ENCODE measurements at regions not wholly inside any gene's neighbourhood (a gene's known extent, or its start where the extent isn't known, plus 50 kb on each side); places are given as distances from the start of the nearest gene placed in this dataset.
"Not testable (repeated sequence)": the region's sequence is repeated elsewhere in the genome, so short reads cannot be mapped to it uniquely, and the experiment has no call there.

DNA sequence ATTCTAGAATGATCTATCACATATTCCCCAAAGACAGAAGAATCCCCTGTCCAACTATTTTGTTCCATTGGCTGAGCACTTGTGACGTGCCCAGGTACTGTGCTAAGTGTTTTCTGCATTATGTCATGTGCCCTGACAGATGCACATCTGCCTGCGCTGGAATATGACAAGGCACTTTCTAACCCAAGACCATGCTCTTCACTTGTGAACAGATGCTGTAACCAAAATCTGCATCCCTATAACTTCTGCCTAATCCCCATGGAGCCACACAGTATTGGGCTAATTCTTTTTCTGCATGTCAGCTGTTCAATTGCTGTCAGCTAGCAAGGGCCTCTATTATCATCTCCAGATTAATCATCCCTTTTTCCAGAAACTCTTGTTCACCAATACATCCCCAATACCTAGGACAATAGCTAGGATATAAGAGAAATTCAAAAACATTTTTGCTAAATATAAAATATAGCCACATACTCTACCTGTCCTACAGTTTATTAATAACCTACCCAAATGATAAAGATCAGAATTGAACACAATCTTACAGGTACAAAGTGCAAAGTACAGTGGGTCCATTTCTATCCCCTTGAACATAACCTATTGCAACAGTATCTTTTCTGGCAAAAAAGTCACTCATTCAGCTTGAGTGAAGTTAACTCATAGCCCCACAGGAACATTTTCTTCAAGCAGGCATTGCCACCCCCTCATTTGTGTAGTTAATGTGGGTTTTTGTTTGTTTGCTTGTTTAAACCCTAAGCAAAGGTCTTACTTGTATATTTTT lies 109.4 kb upstream of the LRRN1 start:
- no peak for DNase-seq (ENCODE audit: low read depth in 3 of 3, low spot score in 2 of 3)

DNA sequence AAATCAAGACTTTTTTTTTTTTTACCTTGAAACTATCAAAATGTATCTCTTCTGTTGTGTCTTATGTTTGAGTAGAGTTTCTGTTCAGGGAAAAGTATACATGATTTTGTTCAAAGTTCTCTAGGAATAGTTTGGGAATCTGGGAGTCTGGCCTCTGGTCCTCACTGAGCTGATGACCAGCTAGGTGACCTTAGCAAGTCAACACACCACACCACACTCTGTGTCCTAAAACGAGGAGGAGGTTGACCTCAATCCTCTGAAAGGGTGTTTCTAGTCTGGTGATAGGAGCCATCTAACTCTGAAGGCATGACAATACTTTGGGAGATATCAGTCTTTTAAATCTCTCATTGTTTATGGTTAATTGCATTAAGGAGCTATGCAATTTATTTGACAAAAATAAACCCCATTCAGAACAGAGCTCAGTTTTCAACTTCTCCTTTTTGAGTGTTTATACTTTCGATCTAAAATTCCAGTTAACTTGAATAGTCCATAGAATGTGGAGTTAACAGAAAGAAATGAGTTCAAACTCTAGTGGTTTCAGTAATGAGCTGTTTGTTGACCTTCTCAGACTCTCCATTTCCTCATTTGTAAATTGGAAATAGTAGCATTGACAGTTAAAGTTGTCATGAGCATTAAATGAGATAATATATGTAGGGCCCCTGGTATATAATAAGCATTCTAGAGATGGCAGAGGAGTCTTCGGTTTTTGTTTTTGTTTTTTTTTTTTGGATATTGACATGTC lies 112.2 kb upstream of the LRRN1 start:
- no peak for DNase-seq (ENCODE audit: low read depth in 3 of 3, low spot score in 2 of 3)

DNA sequence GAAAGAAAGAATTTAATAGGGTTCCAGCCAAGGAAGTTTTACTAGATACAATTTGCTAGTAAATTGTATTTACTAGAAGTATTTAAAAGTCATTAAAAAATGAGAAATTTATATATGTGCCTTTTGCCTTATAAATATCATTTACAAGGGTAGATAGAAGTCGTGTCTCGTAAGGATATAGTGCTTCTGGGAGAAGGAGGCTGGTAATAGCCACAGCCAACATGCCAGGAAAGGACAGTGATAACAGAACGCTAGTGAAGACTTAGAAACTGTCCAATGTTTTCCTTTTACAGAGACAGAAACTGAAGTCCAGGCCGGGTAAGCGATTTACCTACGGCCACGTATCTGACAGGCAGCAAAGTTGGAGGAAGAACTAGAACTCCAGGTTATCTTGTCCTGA lies 113.5 kb upstream of the LRRN1 start:
- DNase-seq (ENCODE audit: low read depth in 3 of 3, low spot score in 2 of 3) = no peak

DNA sequence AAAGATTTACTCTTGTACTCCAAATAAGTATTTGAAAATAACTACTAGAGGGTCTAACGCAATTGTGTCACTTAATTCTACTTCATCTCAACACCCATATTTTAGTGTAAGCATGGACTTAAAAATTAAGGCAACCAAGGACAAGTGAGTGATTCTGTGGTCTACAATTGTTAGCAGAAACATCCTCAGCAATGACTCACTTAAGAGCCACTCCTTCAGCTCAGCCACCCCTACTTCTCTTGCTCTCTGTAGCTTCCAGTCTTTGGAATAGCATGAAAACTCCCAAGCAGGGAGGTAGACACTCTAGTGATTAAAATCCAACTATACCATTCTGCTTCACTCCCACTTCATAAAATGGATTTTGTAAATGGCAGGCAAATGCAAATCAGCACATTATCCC lies 116.0 kb upstream of the LRRN1 start:
- DNase-seq (ENCODE audit: low read depth in 3 of 3, low spot score in 2 of 3) = no peak

- DNase-seq (ENCODE audit: low read depth in 3 of 3, low spot score in 2 of 3) = no peak
Measured at GRCh38 chr3:3675801-3676200, 123.4 kb upstream of the LRRN1 start.

GRCh38 chr3:3675186-3675585 lies 124.0 kb upstream of the LRRN1 start:
- no peak for DNase-seq (ENCODE audit: low read depth in 3 of 3, low spot score in 2 of 3)

DNA sequence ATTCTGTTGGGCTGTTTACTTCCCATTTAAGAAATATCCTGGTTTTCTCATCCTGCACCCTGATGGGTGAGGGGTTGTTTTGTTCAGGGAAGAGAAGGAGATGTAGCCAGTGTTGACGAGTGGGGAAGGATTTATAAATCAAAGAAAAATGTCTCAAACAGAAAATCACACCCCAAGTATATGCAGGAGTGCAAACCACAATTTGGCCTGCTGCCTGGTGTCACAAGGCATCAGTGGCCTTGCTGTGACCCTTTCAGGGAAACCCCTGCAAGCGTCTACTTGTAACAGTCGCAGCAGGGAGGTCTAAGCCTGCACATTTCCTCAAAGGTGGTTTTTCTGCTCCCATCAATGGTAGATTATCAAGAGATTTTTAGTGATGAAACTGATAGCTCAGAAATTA lies 132.6 kb upstream of the LRRN1 start:
- DNase-seq (ENCODE audit: low read depth in 3 of 3, low spot score in 2 of 3) = no peak

- no peak for DNase-seq (ENCODE audit: low read depth in 3 of 3, low spot score in 2 of 3)
Measured at GRCh38 chr3:3665961-3666640, 133.1 kb upstream of the LRRN1 start.

GRCh38 chr3:3665546-3665945 lies 133.7 kb upstream of the LRRN1 start:
- no peak for DNase-seq (ENCODE audit: low read depth in 3 of 3, low spot score in 2 of 3)

- DNase-seq (ENCODE audit: low read depth in 3 of 3, low spot score in 2 of 3) = no peak
Measured at GRCh38 chr3:3664935-3665334, 134.3 kb upstream of the LRRN1 start.

DNA sequence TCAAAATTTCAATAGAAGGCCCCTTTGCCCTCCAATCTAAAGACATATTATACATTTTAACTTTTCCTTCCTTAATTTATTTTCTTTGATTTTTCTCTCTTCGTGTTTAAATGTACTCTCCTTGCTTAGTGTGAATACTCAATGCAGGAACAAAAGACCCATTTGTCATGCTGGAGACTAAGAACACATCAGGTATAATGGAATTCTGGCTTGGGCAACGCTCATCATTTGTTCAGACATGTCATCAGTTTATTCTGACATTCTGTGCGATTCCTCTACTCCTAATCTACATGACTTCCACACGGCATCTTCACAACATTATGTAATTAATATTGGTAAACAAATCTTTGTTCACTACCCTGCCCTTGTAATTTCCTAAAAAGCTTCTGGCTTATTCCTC lies 136.6 kb upstream of the LRRN1 start:
- no peak for DNase-seq (ENCODE audit: low read depth in 3 of 3, low spot score in 2 of 3)

DNA sequence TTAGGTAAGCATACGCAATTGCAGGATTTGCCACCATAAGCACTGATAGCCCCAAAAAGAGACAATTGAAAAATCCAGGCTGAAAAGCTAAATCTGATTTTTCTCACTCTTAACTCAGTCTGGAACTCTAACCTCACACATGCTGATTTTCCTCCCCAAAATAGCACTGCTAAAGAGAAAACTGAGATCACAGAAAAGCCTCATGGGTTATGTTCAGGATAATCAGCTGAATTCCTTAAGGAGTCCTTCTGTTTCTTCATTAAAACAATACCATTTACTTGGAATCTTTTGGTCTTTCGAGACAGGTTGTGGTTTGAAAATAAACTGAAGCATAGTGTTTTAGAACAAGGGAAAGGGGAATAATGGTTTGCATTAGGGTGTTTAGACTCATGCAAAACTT lies 144.3 kb upstream of the LRRN1 start:
- DNase-seq (ENCODE audit: low read depth in 3 of 3, low spot score in 2 of 3) = no peak

- DNase-seq (ENCODE audit: low read depth in 3 of 3, low spot score in 2 of 3) = no peak
Measured at GRCh38 chr3:3648988-3649679, 150.1 kb upstream of the LRRN1 start.

GRCh38 chr3:3646934-3647333 lies 152.3 kb upstream of the LRRN1 start:
- no peak for DNase-seq (ENCODE audit: low read depth in 3 of 3, low spot score in 2 of 3)

DNA sequence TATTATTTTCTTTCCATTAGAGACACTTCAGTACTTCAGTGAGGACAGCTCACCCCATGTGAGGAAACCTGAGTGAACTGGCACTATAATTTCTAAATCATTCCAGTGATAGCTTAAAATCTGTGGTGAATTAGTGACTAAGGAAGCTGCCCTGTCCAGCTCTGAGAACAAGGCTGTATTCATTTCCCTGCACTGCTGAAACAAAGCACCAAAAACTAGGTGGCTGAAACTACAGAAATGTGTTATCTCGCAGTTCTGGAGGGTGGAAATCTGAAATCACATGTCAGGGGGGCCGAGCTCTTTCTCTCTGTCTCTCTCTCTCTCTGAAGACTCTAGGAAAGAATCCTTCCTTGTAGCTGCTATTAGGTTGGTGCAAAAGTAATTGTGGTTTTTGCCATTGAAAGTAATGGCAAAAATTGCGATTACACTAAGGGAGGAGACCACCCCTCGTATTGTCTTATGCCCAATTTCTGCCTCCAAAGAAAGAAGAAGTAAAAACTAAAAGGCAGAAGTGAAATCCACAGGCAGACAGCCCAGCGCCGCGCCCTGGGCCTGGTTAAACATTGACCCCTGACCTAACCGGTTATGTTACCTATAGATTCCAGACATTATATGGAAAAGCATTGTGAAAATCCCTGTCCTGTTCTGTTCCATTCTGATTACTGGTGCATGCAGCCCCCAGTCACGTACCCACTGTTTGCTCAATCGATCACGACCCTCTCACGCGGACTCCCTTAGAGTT lies 153.0 kb upstream of the LRRN1 start:
- not testable (repeated sequence) for DNase-seq (ENCODE audit: low read depth in 3 of 3, low spot score in 2 of 3)

- no peak for DNase-seq (ENCODE audit: low read depth in 3 of 3, low spot score in 2 of 3)
Measured at GRCh38 chr3:3641877-3642455, 157.3 kb upstream of the LRRN1 start.

DNA sequence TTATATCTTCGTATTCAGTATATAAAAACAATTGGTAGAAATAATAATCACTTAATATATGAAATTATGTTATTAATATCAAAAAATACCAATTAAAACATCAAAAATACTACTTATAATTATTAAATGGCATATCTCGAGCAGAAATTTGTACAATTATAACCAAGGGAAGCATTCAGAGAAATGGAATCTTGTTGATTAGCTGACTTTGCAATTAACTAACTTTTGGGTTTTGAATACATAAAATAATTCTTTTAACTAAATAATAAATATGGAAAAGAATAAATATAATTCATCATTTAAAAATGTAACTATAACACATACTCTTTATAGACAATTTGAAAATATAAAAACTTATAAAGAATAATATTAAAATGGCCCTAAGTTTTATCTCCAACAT lies 160.2 kb upstream of the LRRN1 start:
- DNase-seq (ENCODE audit: low read depth in 3 of 3, low spot score in 2 of 3) = no peak

- DNase-seq (ENCODE audit: low read depth in 3 of 3, low spot score in 2 of 3) = no peak
Measured at GRCh38 chr3:3636815-3637214, 162.4 kb upstream of the LRRN1 start.

DNA sequence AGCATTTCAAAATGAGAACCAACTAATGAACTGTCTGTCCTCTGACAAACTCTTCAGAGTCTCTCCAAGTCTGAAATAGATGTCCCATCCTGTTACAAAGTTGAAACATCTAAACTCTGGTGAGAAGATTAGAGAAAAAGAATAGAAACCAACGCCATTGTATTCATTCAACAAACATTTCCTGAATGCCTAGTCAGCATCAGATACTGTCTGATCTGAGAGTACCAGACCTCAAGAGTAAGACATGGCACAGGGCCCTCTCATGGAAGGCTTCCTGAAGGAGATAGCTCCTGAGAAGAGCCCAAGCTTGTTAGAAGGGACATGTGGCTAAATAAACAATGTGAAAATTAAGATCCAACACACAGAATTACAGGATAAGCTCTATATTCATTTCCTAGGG lies 164.1 kb upstream of the LRRN1 start:
- DNase-seq (ENCODE audit: low read depth in 3 of 3, low spot score in 2 of 3) = no peak

- DNase-seq (ENCODE audit: low read depth in 3 of 3, low spot score in 2 of 3) = no peak
Measured at GRCh38 chr3:3634326-3634725, 164.9 kb upstream of the LRRN1 start.
